ENCODE measurements at regions not wholly inside any gene's neighbourhood (a gene's known extent, or its start where the extent isn't known, plus 50 kb on each side); places are given as distances from the start of the nearest gene placed in this dataset.

DNA sequence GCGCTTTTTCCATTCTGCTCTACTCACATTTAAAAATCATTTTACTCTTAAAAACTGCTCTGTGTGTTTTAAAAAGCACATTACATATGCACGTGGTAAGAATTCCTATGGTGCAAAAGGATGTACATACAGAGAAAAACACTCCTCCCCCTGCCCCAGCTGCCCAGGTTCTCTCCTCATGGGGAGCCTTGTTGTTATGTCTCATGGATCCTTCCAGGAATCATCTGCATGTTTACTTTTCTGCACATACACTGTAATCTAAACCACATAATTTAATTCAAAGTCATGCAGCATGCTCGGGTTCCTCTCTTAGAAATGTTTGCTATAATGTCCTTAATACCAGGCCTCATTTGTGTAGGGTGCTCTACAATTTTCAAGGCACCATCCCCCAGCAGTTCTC lies 243.3 kb downstream of the LOXHD1 start:
- H3K36me3 ChIP-seq (ENCODE audit: insufficient read depth, low read length), result no peaks in the 10 kb centered on the region
- H3K4me3 ChIP-seq (ENCODE audit: low read depth in 1 of 2, low read length in 2 of 2), result no peak overlapping the region
- no peak overlapping the region for H3K9ac ChIP-seq (ENCODE audit: low read depth, low read length)
- H3K27ac ChIP-seq (ENCODE audit: low read length), result no peak overlapping the region
- peaks cover 10% of the 10 kb centered on the region; the same call in 1 of the 2 replicates for H4K20me1 ChIP-seq (ENCODE audit: insufficient read depth, low read length)
- no peaks in the 10 kb centered on the region for H3K27me3 ChIP-seq (ENCODE audit: insufficient read depth, low read length, poor library complexity)
- no peak overlapping the region for H2AFZ ChIP-seq (ENCODE audit: low read depth, low read length)
- H3K4me1 ChIP-seq (ENCODE audit: insufficient read depth, low read length), result peaks cover 4% of the 10 kb centered on the region
- DNase-seq (no peak), ATAC-seq (ENCODE audit: insufficient read depth, low read depth) (no peak)
- no peaks in the 10 kb centered on the region for H3K79me2 ChIP-seq (ENCODE audit: insufficient read depth, low read length)
- TF ChIP-seq, protein P1, sequence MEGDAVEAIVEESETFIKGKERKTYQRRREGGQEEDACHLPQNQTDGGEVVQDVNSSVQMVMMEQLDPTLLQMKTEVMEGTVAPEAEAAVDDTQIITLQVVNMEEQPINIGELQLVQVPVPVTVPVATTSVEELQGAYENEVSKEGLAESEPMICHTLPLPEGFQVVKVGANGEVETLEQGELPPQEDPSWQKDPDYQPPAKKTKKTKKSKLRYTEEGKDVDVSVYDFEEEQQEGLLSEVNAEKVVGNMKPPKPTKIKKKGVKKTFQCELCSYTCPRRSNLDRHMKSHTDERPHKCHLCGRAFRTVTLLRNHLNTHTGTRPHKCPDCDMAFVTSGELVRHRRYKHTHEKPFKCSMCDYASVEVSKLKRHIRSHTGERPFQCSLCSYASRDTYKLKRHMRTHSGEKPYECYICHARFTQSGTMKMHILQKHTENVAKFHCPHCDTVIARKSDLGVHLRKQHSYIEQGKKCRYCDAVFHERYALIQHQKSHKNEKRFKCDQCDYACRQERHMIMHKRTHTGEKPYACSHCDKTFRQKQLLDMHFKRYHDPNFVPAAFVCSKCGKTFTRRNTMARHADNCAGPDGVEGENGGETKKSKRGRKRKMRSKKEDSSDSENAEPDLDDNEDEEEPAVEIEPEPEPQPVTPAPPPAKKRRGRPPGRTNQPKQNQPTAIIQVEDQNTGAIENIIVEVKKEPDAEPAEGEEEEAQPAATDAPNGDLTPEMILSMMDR (IDR thresholded peaks at IDR 0.05; ENCODE audit: borderline replicate concordance, extremely low read depth, low read length, poor library complexity, severe bottlenecking), result no peak
- no peak for TF ChIP-seq EZH2 (IDR thresholded peaks at IDR 0.05; ENCODE audit: borderline replicate concordance, low read depth, low read length, severe bottlenecking)
- H3K9me3 ChIP-seq (ENCODE audit: insufficient read depth, low read length, severe bottlenecking), result no peaks in the 10 kb centered on the region
- no peak overlapping the region for H3K4me2 ChIP-seq (ENCODE audit: insufficient read depth, low read length)

DNA sequence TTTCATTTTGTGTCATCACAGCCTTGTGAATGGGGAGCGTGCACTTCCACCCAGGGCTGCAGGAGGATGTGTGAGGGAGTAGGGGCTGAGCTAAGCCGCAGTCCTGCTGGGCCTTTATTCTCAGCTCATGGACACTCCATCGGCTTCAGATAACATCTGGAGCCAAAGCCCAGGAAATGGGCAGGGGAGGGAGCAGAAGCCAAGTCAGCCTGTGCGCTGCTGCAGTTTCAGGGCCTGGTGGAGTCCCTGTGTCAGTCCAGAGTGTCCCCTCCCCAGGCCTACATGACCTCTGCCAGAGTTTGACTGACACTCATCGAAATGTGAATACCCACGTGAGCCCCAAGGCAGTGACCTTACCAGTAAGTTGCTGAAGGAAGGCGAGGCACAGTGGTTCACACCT lies 242.2 kb downstream of the LOXHD1 start:
- H4K20me1 ChIP-seq (ENCODE audit: insufficient read depth, low read length), result peaks cover 12% of the 10 kb centered on the region; the same call in 1 of the 2 replicates
- no peaks in the 10 kb centered on the region for H3K36me3 ChIP-seq (ENCODE audit: insufficient read depth, low read length)
- H3K9me3 ChIP-seq (ENCODE audit: insufficient read depth, low read length, severe bottlenecking), result no peaks in the 10 kb centered on the region
- no peaks in the 10 kb centered on the region for H3K27me3 ChIP-seq (ENCODE audit: insufficient read depth, low read length, poor library complexity)
- H3K79me2 ChIP-seq (ENCODE audit: insufficient read depth, low read length), result no peaks in the 10 kb centered on the region
- no peak overlapping the region for H3K4me2 ChIP-seq (ENCODE audit: insufficient read depth, low read length)
- no peak overlapping the region for H3K27ac ChIP-seq (ENCODE audit: low read length)
- peaks cover 16% of the 10 kb centered on the region for H3K4me1 ChIP-seq (ENCODE audit: insufficient read depth, low read length)
- ATAC-seq (ENCODE audit: insufficient read depth, low read depth) (no peak), DNase-seq (no peak)
- H3K9ac ChIP-seq (ENCODE audit: low read depth, low read length), result no peak overlapping the region
- no peak overlapping the region for H3K4me3 ChIP-seq (ENCODE audit: low read depth in 1 of 2, low read length in 2 of 2)
- H2AFZ ChIP-seq (ENCODE audit: low read depth, low read length), result no peak overlapping the region
- TF ChIP-seq, protein P1 (IDR thresholded peaks at IDR 0.05; ENCODE audit: borderline replicate concordance, extremely low read depth, low read length, poor library complexity, severe bottlenecking), result no peak
- no peak for TF ChIP-seq EZH2 (IDR thresholded peaks at IDR 0.05; ENCODE audit: borderline replicate concordance, low read depth, low read length, severe bottlenecking)

DNA sequence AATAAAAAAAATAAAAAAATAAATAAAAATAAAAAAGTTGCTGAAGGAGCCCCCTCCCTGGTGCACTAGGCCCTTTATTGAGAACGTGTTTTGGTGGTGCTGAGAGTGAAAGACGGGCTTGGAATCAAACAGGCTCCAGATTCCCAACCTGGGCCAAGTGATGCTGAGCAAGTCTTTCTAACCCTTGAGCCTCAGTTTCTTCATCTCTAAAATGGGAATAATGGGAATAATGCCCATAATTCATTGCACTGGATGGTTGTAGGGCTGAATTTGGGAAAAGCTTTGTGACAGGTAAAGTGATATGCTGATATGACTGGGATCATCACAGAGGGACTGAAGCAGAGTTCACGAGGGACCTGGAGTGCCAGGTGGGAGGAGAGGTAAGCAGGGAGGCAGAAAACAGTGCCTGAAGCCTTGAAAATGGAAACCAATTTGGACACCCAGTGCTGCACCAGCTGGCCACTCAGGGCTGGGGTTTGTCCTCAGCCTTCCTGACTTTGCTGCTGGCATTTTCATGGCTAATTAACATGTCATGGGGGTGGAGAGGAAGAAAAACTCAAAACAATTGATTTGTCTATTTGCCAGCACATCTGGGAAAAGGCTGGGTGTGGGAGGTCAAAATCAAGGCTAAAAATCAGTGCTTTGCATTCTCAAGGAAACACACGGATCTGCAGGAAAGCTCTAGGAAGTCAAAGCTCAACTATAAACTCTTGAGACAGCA lies 241.3 kb downstream of the LOXHD1 start:
- peaks cover 16% of the 10 kb centered on the region for H3K4me1 ChIP-seq (ENCODE audit: insufficient read depth, low read length)
- DNase-seq (no peak), ATAC-seq (ENCODE audit: insufficient read depth, low read depth) (no peak)
- peaks cover 12% of the 10 kb centered on the region; the same call in 1 of the 2 replicates for H4K20me1 ChIP-seq (ENCODE audit: insufficient read depth, low read length)
- H3K4me2 ChIP-seq (ENCODE audit: insufficient read depth, low read length), result no peak overlapping the region
- H3K79me2 ChIP-seq (ENCODE audit: insufficient read depth, low read length), result no peaks in the 10 kb centered on the region
- no peaks in the 10 kb centered on the region for H3K27me3 ChIP-seq (ENCODE audit: insufficient read depth, low read length, poor library complexity)
- no peak overlapping the region for H2AFZ ChIP-seq (ENCODE audit: low read depth, low read length)
- H3K9ac ChIP-seq (ENCODE audit: low read depth, low read length), result no peak overlapping the region
- no peak overlapping the region for H3K27ac ChIP-seq (ENCODE audit: low read length)
- no peak overlapping the region for H3K4me3 ChIP-seq (ENCODE audit: low read depth in 1 of 2, low read length in 2 of 2)
- H3K36me3 ChIP-seq (ENCODE audit: insufficient read depth, low read length), result no peaks in the 10 kb centered on the region
- H3K9me3 ChIP-seq (ENCODE audit: insufficient read depth, low read length, severe bottlenecking), result no peaks in the 10 kb centered on the region
- TF ChIP-seq, protein P1 (IDR thresholded peaks at IDR 0.05; ENCODE audit: borderline replicate concordance, extremely low read depth, low read length, poor library complexity, severe bottlenecking), result no peak
- no peak for TF ChIP-seq EZH2 (IDR thresholded peaks at IDR 0.05; ENCODE audit: borderline replicate concordance, low read depth, low read length, severe bottlenecking)

Measured in DND-41 (cell line).